ENCODE measurements at regions not wholly inside any gene's neighbourhood (a gene's known extent, or its start where the extent isn't known, plus 50 kb on each side); places are given as distances from the start of the nearest gene placed in this dataset.

- no peak for FAIRE-seq
These were observed 191.2 kb upstream of the ZEB2 start for GRCh38 chr2:144711084-144711483.

GRCh38 chr2:144708626-144709025, 188.7 kb upstream of the ZEB2 start:
- no peak for FAIRE-seq

GRCh38 chr2:144707736-144708326, 187.9 kb upstream of the ZEB2 start:
- no peak for FAIRE-seq

GRCh38 chr2:144706647-144707046, 186.7 kb upstream of the ZEB2 start:
- no peak for FAIRE-seq

- no peak for FAIRE-seq
These were observed 185.7 kb upstream of the ZEB2 start for GRCh38 chr2:144705328-144706245.

- FAIRE-seq: no peak
These were observed 184.8 kb upstream of the ZEB2 start for GRCh38 chr2:144704709-144705095.

- FAIRE-seq: no peak
These were observed 184.2 kb upstream of the ZEB2 start for GRCh38 chr2:144703852-144704708.

- no peak for FAIRE-seq
These were observed 182.1 kb upstream of the ZEB2 start for GRCh38 chr2:144702051-144702450.

GRCh38 chr2:144701259-144701658, 181.3 kb upstream of the ZEB2 start:
- FAIRE-seq: no peak

- no peak for FAIRE-seq
These were observed 178.2 kb upstream of the ZEB2 start for GRCh38 chr2:144698156-144698555.

GRCh38 chr2:144695657-144696056, 175.7 kb upstream of the ZEB2 start:
- no peak for FAIRE-seq

GRCh38 chr2:144694456-144694855, 174.5 kb upstream of the ZEB2 start:
- no peak for FAIRE-seq

GRCh38 chr2:144693179-144693578, 173.3 kb upstream of the ZEB2 start:
- no peak for FAIRE-seq

GRCh38 chr2:144692661-144693060, 172.7 kb upstream of the ZEB2 start:
- no peak for FAIRE-seq

- FAIRE-seq: no peak
These were observed 170.9 kb upstream of the ZEB2 start for GRCh38 chr2:144690771-144691170.

GRCh38 chr2:144686518-144687215, 166.7 kb upstream of the ZEB2 start:
- FAIRE-seq: no peak

GRCh38 chr2:144683966-144684365, 164.0 kb upstream of the ZEB2 start:
- FAIRE-seq: no peak

GRCh38 chr2:144683107-144683753, 163.3 kb upstream of the ZEB2 start:
- no peak for FAIRE-seq

- no peak for FAIRE-seq
These were observed 162.3 kb upstream of the ZEB2 start for GRCh38 chr2:144682248-144682647.

- FAIRE-seq: no peak
These were observed 161.5 kb upstream of the ZEB2 start for GRCh38 chr2:144681389-144681788.

GRCh38 chr2:144679942-144680341, 160.0 kb upstream of the ZEB2 start:
- FAIRE-seq: no peak

GRCh38 chr2:144678736-144679135, 158.8 kb upstream of the ZEB2 start:
- no peak for FAIRE-seq

All from TTC549 (cell line).